OCI-LY7 (cell line): ENCODE measurements at regions not wholly inside any gene's neighbourhood (a gene's known extent, or its start where the extent isn't known, plus 50 kb on each side); places are given as distances from the start of the nearest gene placed in this dataset.

Source experiments
- BruUV-seq: library from RNA; stranded (reverse); fragments of 400-500 nt; replicated peaks from 2 replicates; lab custom pipeline; 2021; lab: Mats Ljungman, UMichigan
- CTCF ChIA-PET: fragments of 300-600 bp; sonication (Branson Sonifier 250); formaldehyde crosslinking; loops from one replicate; lab custom pipeline; 2022; ENCODE audit warnings: antibody characterized with exemption; ENCODE audit not compliant: unreplicated experiment; lab: Charles Lee
- POLR2A ChIA-PET: fragments of 300-600 bp; sonication (Branson Sonifier 250); formaldehyde crosslinking; loops from one replicate; lab custom pipeline; 2022; ENCODE audit warnings: antibody characterized with exemption; lab: Charles Lee
- DNase-seq: peaks from one replicate; pipeline ENCODE4 v3.0.0-alpha.2; 2015; ENCODE audit warnings: low spot score
- H2AFZ ChIP-seq: fragments of 200-600 bp; sonication (generic), shearing (Covaris generic); 2 replicates; pipeline ENCODE4 v1.6.1; 2014; ENCODE audit warnings: mild to moderate bottlenecking, antibody characterized with exemption, low read length, moderate library complexity
- H3K27ac ChIP-seq: fragments of 200-600 bp; sonication (generic); 2 replicates; pipeline ENCODE4 v1.5.1; 2014; ENCODE audit warnings: mixed run types, low read depth, mild to moderate bottlenecking, moderate library complexity, low read length, inconsistent platforms; ENCODE audit not compliant: poor library complexity, severe bottlenecking
- H3K36me3 ChIP-seq: fragments of 200-600 bp; sonication (generic); 2 replicates; pipeline ENCODE4 v1.6.1; 2014; ENCODE audit warnings: mild to moderate bottlenecking, antibody characterized with exemption, low read length, moderate library complexity, mixed read lengths; ENCODE audit not compliant: insufficient read depth
- H3K4me1 ChIP-seq: fragments of 200-600 bp; sonication (generic); 2 replicates; pipeline ENCODE4 v1.5.1; 2014; ENCODE audit warnings: mild to moderate bottlenecking, low read length; ENCODE audit not compliant: insufficient read depth, poor library complexity, severe bottlenecking
- H3K4me2 ChIP-seq: fragments of 200-600 bp; sonication (generic); 2 replicates; pipeline ENCODE4 v1.6.1; 2014; ENCODE audit warnings: mild to moderate bottlenecking, low read length
- H3K4me3 ChIP-seq: fragments of 200-600 bp; sonication (generic); 2 replicates; pipeline ENCODE4 v1.5.1; 2014; ENCODE audit warnings: mild to moderate bottlenecking, low read depth, low read length; ENCODE audit not compliant: poor library complexity, severe bottlenecking
- H3K79me2 ChIP-seq: fragments of 200-600 bp; sonication (generic); 2 replicates; pipeline ENCODE4 v1.6.1; 2016; ENCODE audit warnings: low read depth, mild to moderate bottlenecking, low read length, moderate library complexity, mixed read lengths; ENCODE audit not compliant: insufficient read depth
- H3K9me2 ChIP-seq: fragments of 200-600 bp; sonication (generic); 2 replicates; pipeline ENCODE4 v1.6.1; 2016; ENCODE audit warnings: mild to moderate bottlenecking, low read length, mixed read lengths; ENCODE audit not compliant: insufficient read depth
- H3K9me3 ChIP-seq: fragments of 200-600 bp; sonication (generic); 2 replicates; pipeline ENCODE4 v1.6.1; 2014; ENCODE audit warnings: mild to moderate bottlenecking, mixed run types, low read length, mixed read lengths
- H4K20me1 ChIP-seq: fragments of 200-600 bp; sonication (generic); 2 replicates; pipeline ENCODE4 v1.6.1; 2014; ENCODE audit warnings: mild to moderate bottlenecking, antibody characterized with exemption, low read length, moderate library complexity, mixed read lengths; ENCODE audit not compliant: insufficient read depth
- EZH2phosphoT487 ChIP-seq: fragments of 200-600 bp; sonication (generic); IDR thresholded peaks from 2 replicates; pipeline ENCODE4 v1.6.1; 2018; ENCODE audit warnings: low read depth, borderline replicate concordance, mild to moderate bottlenecking, mixed run types, antibody characterized with exemption, low read length, moderate library complexity, mixed read lengths
- intact Hi-C: fragments of 100-400 bp; cut with micrococcal nuclease; formaldehyde crosslinking; loops from one replicate; pipeline ENCODE4 v1.10.0; 2022; ENCODE audit not compliant: unreplicated experiment
- TF ChIP-seq, protein P1 (sequence below): fragments of 200-600 bp; sonication (generic); conservative IDR thresholded peaks from 2 replicates; pipeline ENCODE4 v1.5.1; 2014; ENCODE audit warnings: mild to moderate bottlenecking, antibody characterized with exemption, low read length, moderate library complexity, mixed read lengths

DNA sequence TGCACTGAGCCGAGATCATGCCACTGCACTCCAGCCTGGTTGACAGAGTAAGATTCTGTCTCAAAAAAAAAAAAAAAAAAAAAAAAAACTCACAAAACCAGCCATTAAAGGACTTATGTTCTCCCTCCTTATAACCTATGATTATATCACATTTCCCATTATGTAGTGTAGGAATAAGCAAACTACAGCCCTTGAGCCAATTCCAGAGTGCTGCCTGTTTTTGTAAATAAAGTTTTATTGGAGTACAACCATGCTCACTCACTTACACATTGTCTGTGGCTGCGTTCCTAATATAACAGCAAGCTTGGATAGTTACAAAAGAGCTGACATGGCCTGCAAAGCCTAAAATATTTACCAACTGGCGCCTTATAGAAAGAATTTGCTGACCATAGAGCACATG, 72.7 kb upstream of the ARID5B start:
- no peak overlapping the region for H3K27ac ChIP-seq
- no peaks in the 10 kb centered on the region for H3K9me3 ChIP-seq
- no peaks in the 10 kb centered on the region for H3K4me1 ChIP-seq
- no peak for DNase-seq
- H3K79me2 ChIP-seq = no peaks in the 10 kb centered on the region
- intact Hi-C loops = no loop called here
- H3K4me3 ChIP-seq = no peak overlapping the region
- no peak overlapping the region for H3K4me2 ChIP-seq
- H3K36me3 ChIP-seq = no peaks in the 10 kb centered on the region
- CTCF ChIA-PET = no interaction called here
- no TSS peak for BruUV-seq
- no peaks in the 10 kb centered on the region for H4K20me1 ChIP-seq
- no peaks in the 10 kb centered on the region for H3K9me2 ChIP-seq
- H2AFZ ChIP-seq = no peak overlapping the region
- no peak for TF ChIP-seq EZH2phosphoT487
- TF ChIP-seq, protein P1, sequence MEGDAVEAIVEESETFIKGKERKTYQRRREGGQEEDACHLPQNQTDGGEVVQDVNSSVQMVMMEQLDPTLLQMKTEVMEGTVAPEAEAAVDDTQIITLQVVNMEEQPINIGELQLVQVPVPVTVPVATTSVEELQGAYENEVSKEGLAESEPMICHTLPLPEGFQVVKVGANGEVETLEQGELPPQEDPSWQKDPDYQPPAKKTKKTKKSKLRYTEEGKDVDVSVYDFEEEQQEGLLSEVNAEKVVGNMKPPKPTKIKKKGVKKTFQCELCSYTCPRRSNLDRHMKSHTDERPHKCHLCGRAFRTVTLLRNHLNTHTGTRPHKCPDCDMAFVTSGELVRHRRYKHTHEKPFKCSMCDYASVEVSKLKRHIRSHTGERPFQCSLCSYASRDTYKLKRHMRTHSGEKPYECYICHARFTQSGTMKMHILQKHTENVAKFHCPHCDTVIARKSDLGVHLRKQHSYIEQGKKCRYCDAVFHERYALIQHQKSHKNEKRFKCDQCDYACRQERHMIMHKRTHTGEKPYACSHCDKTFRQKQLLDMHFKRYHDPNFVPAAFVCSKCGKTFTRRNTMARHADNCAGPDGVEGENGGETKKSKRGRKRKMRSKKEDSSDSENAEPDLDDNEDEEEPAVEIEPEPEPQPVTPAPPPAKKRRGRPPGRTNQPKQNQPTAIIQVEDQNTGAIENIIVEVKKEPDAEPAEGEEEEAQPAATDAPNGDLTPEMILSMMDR = no peak
- POLR2A ChIA-PET = no interaction called here

- no peak for TF ChIP-seq EZH2phosphoT487
- TF ChIP-seq, protein P1 = no peak
- no peaks in the 10 kb centered on the region for H4K20me1 ChIP-seq
- no TSS peak for BruUV-seq
- H3K4me1 ChIP-seq = no peaks in the 10 kb centered on the region
- ChIA-PET POLR2A (interaction anchor here (1.0 kb wide), 1 partner anchor 17 kb away, joined by 3 read pairs; no protein-coding TSS in a partner anchor), CTCF (no interaction called here)
- no peaks in the 10 kb centered on the region for H3K9me2 ChIP-seq
- intact Hi-C loops = loop anchor here (5.0 kb wide), 1 partner anchor 78 kb away; no protein-coding TSS in a partner anchor
- H3K4me2 ChIP-seq = no peak overlapping the region
- no peak for DNase-seq
- no peak overlapping the region for H3K27ac ChIP-seq
- no peak overlapping the region for H3K4me3 ChIP-seq
- H2AFZ ChIP-seq = no peak overlapping the region
- no peaks in the 10 kb centered on the region for H3K79me2 ChIP-seq
- no peaks in the 10 kb centered on the region for H3K9me3 ChIP-seq
- no peaks in the 10 kb centered on the region for H3K36me3 ChIP-seq
These were observed 71.2 kb upstream of the ARID5B start for GRCh38 chr10:61830072-61830845.

DNA sequence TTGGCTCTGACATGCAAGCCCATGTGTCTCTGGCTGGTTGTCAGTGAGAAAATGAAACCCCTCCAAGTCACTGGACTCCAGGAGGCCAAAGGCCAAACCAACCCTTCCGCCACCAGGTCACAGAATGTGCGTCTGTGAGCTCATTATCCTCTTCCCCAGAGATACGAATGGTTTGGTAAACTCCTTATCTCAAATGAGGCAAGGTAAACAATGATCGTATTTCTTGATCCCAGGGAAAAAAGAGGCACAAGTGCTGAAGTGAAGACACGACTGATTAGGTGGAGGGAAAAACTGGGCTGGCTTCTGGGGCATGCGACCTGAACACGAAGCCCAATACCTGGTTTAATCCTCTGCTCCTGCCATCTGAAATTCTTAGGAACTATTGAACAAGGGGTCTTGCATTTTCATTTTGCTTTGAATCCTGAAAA, 70.6 kb upstream of the ARID5B start:
- CTCF ChIA-PET = no interaction called here
- no peak for DNase-seq
- H3K79me2 ChIP-seq = no peaks in the 10 kb centered on the region
- H4K20me1 ChIP-seq = no peaks in the 10 kb centered on the region
- H3K9me3 ChIP-seq = no peaks in the 10 kb centered on the region
- no peaks in the 10 kb centered on the region for H3K4me1 ChIP-seq
- no peak for TF ChIP-seq EZH2phosphoT487
- TF ChIP-seq, protein P1 = no peak
- H3K36me3 ChIP-seq = no peaks in the 10 kb centered on the region
- intact Hi-C loops = loop anchor here (5.0 kb wide), 1 partner anchor 79 kb away; no protein-coding TSS in a partner anchor
- POLR2A ChIA-PET = interaction anchor here (0.6 to 1.0 kb wide), 2 partner anchors 16 to 503 kb away, joined by 3 read pairs; no protein-coding TSS in a partner anchor
- no peak overlapping the region for H3K27ac ChIP-seq
- no peak overlapping the region for H3K4me3 ChIP-seq
- H3K4me2 ChIP-seq = no peak overlapping the region
- BruUV-seq = no TSS peak
- no peaks in the 10 kb centered on the region for H3K9me2 ChIP-seq
- no peak overlapping the region for H2AFZ ChIP-seq
